Neural progenitor cell (in vitro differentiated cells): ENCODE measurements at regions not wholly inside any gene's neighbourhood (a gene's known extent, or its start where the extent isn't known, plus 50 kb on each side); places are given as distances from the start of the nearest gene placed in this dataset.

Experiments
- DNase-seq: peaks from one replicate; pipeline ENCODE4 v3.0.0-alpha.2; 2016; ENCODE audit warnings: low spot score
- H2AFZ ChIP-seq: fragments of 200-600 bp; sonication (generic); replicated peaks from 2 replicates; pipeline ENCODE4 v1.6.1; 2016; ENCODE audit warnings: antibody characterized with exemption
- H3F3A ChIP-seq: fragments of 200-600 bp; sonication (generic); 2 replicates; pipeline ENCODE4 v1.6.1; 2016; ENCODE audit warnings: antibody characterized with exemption, low read depth
- H3K27ac ChIP-seq: fragments of 200-600 bp; sonication (generic); 2 replicates; pipeline ENCODE4 v1.5.1; 2016; ENCODE audit warnings: mild to moderate bottlenecking
- H3K27me3 ChIP-seq: fragments of 200-600 bp; sonication (generic); 2 replicates; pipeline ENCODE4 v1.6.1; 2016; ENCODE audit warnings: mild to moderate bottlenecking, moderate library complexity
- H3K36me3 ChIP-seq: fragments of 200-600 bp; sonication (generic); 2 replicates; pipeline ENCODE4 v1.5.1; 2016
- H3K4me1 ChIP-seq: fragments of 200-600 bp; sonication (generic); 2 replicates; pipeline ENCODE4 v1.6.1; 2016; ENCODE audit warnings: mixed run types
- H3K4me2 ChIP-seq: fragments of 200-600 bp; sonication (generic); 2 replicates; pipeline ENCODE4 v1.6.1; 2016
- H3K4me3 ChIP-seq: fragments of 200-600 bp; sonication (generic); 2 replicates; pipeline ENCODE4 v1.5.1; 2016
- H3K79me2 ChIP-seq: fragments of 200-600 bp; sonication (generic); 2 replicates; pipeline ENCODE4 v1.6.1; 2016; ENCODE audit warnings: low read depth
- H3K9ac ChIP-seq: fragments of 200-600 bp; sonication (generic); 2 replicates; pipeline ENCODE4 v1.6.1; 2016
- H3K9me3 ChIP-seq: fragments of 200-600 bp; sonication (generic); 2 replicates; pipeline ENCODE4 v1.5.1; 2016; ENCODE audit warnings: low read depth
- H4K20me1 ChIP-seq: fragments of 200-600 bp; sonication (generic); 2 replicates; pipeline ENCODE4 v1.6.1; 2016; ENCODE audit warnings: low read depth
- H3K27ac Mint-ChIP-seq: 3 replicates; pipeline ENCODE4 v1.8.0; 2021; ENCODE audit warnings: mixed read lengths
- H3K27me3 Mint-ChIP-seq: 2 replicates; pipeline ENCODE4 v1.8.0; 2022; ENCODE audit warnings: low read depth, mild to moderate bottlenecking, inconsistent platforms, moderate library complexity, mixed read lengths; ENCODE audit not compliant: insufficient read depth
- H3K36me3 Mint-ChIP-seq: 3 replicates; pipeline ENCODE4 v1.8.0; 2021; ENCODE audit warnings: mixed read lengths
- H3K4me1 Mint-ChIP-seq: 3 replicates; pipeline ENCODE4 v1.8.0; 2021; ENCODE audit warnings: mixed read lengths
- H3K4me3 Mint-ChIP-seq: 3 replicates; pipeline ENCODE4 v1.8.0; 2021; ENCODE audit warnings: mild to moderate bottlenecking, moderate library complexity, mixed read lengths
- H3K9me3 Mint-ChIP-seq: 3 replicates; pipeline ENCODE4 v1.8.0; 2020; ENCODE audit warnings: mixed read lengths
- EZH2 ChIP-seq: fragments of 200-600 bp; sonication (generic); IDR thresholded peaks from 2 replicates; pipeline ENCODE4 v1.6.1; 2017; ENCODE audit warnings: antibody characterized with exemption, mild to moderate bottlenecking, moderate library complexity
- EZH2phosphoT487 ChIP-seq: fragments of 200-600 bp; sonication (generic); IDR thresholded peaks from 2 replicates; pipeline ENCODE4 v1.6.1; 2017; ENCODE audit warnings: antibody characterized with exemption
- TF ChIP-seq, protein P1 (sequence below): fragments of 200-600 bp; sonication (generic); IDR thresholded peaks from 2 replicates; pipeline ENCODE4 v1.5.1; 2017; ENCODE audit warnings: antibody characterized with exemption, mild to moderate bottlenecking

GRCh38 chr17:34493917-34494316, 85.5 kb upstream of the TMEM132E start:
- H3K27me3 ChIP-seq: peaks cover 56% of the 10 kb centered on the region
- H3K79me2 ChIP-seq: no peaks in the 10 kb centered on the region
- TF ChIP-seq EZH2phosphoT487 (no peak), EZH2 (no peak)
- TF ChIP-seq, protein P1, sequence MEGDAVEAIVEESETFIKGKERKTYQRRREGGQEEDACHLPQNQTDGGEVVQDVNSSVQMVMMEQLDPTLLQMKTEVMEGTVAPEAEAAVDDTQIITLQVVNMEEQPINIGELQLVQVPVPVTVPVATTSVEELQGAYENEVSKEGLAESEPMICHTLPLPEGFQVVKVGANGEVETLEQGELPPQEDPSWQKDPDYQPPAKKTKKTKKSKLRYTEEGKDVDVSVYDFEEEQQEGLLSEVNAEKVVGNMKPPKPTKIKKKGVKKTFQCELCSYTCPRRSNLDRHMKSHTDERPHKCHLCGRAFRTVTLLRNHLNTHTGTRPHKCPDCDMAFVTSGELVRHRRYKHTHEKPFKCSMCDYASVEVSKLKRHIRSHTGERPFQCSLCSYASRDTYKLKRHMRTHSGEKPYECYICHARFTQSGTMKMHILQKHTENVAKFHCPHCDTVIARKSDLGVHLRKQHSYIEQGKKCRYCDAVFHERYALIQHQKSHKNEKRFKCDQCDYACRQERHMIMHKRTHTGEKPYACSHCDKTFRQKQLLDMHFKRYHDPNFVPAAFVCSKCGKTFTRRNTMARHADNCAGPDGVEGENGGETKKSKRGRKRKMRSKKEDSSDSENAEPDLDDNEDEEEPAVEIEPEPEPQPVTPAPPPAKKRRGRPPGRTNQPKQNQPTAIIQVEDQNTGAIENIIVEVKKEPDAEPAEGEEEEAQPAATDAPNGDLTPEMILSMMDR: no peak
- H3K4me3 ChIP-seq: no peak overlapping the region
- Mint-ChIP-seq H3K27me3 (peaks cover 23% of the 10 kb centered on the region), H3K27ac (no peak overlapping the region), H3K9me3 (no peaks in the 10 kb centered on the region), H3K4me3 (no peak overlapping the region), H3K4me1 (no peaks in the 10 kb centered on the region), H3K36me3 (no peaks in the 10 kb centered on the region)
- H3F3A ChIP-seq: no peaks in the 10 kb centered on the region
- H3K4me2 ChIP-seq: no peak overlapping the region
- H3K9me3 ChIP-seq: no peaks in the 10 kb centered on the region
- H2AFZ ChIP-seq: no peak overlapping the region
- H3K4me1 ChIP-seq: no peaks in the 10 kb centered on the region
- H4K20me1 ChIP-seq: peaks cover 4% of the 10 kb centered on the region
- no peak overlapping the region for H3K9ac ChIP-seq
- DNase-seq: no peak
- H3K27ac ChIP-seq: no peak overlapping the region
- H3K36me3 ChIP-seq: no peaks in the 10 kb centered on the region

DNA sequence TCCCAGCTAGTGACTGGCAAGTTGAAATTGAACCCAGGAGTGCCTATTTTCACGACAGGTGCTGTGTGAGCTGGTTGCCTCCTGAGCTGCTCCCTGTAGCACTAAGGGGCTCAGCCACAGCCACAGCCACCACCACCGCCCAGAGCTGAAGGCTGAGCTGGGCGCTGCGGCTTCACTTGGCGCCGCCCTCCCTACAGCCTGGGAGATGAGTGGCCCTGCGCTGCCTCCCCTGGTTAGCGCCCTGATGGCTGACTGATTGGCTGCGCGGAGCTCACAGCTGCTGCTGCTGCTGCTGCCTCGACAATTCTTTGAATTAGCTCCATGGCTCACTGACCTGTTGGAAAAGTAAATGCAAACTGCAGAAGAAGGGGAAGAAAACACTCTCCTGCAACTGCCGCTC, 91.8 kb upstream of the TMEM132E start:
- no peaks in the 10 kb centered on the region for H3K36me3 Mint-ChIP-seq
- H3K27me3 ChIP-seq: peaks cover 58% of the 10 kb centered on the region
- H3F3A ChIP-seq: no peaks in the 10 kb centered on the region
- H3K4me3 ChIP-seq: no peak overlapping the region
- peaks cover under 1% of the 10 kb centered on the region for H3K4me1 Mint-ChIP-seq
- H3K27me3 Mint-ChIP-seq: peaks cover 17% of the 10 kb centered on the region
- H3K9me3 Mint-ChIP-seq: no peaks in the 10 kb centered on the region
- no peak overlapping the region for H2AFZ ChIP-seq
- H3K27ac ChIP-seq: no peak overlapping the region
- peak; percentile 61 for DNase-seq
- no peaks in the 10 kb centered on the region for H4K20me1 ChIP-seq
- no peak overlapping the region for H3K4me3 Mint-ChIP-seq
- H3K4me2 ChIP-seq: no peak overlapping the region
- H3K36me3 ChIP-seq: no peaks in the 10 kb centered on the region
- H3K27ac Mint-ChIP-seq: peak overlapping the region; percentile 33
- no peaks in the 10 kb centered on the region for H3K79me2 ChIP-seq
- TF ChIP-seq EZH2: no peak
- TF ChIP-seq, protein P1: no peak
- no peak for TF ChIP-seq EZH2phosphoT487
- H3K9ac ChIP-seq: no peak overlapping the region
- H3K4me1 ChIP-seq: no peaks in the 10 kb centered on the region
- H3K9me3 ChIP-seq: no peaks in the 10 kb centered on the region

GRCh38 chr17:34486761-34487160, 92.6 kb upstream of the TMEM132E start:
- no peak overlapping the region for H3K4me3 Mint-ChIP-seq
- Histone ChIP-seq H3K4me3 (no peak overlapping the region), H4K20me1 (no peaks in the 10 kb centered on the region), H3K36me3 (no peaks in the 10 kb centered on the region), H3K27ac (no peak overlapping the region), H3K79me2 (no peaks in the 10 kb centered on the region), H3F3A (no peaks in the 10 kb centered on the region), H3K4me2 (no peak overlapping the region), H3K9me3 (no peaks in the 10 kb centered on the region), H3K27me3 (peaks cover 49% of the 10 kb centered on the region), H3K9ac (no peak overlapping the region), H2AFZ (no peak overlapping the region), H3K4me1 (no peaks in the 10 kb centered on the region)
- H3K36me3 Mint-ChIP-seq: no peaks in the 10 kb centered on the region
- TF ChIP-seq EZH2phosphoT487 (no peak), EZH2 (no peak)
- TF ChIP-seq, protein P1: no peak
- DNase-seq: no peak
- H3K4me1 Mint-ChIP-seq: peaks cover 3% of the 10 kb centered on the region
- H3K9me3 Mint-ChIP-seq: no peaks in the 10 kb centered on the region
- no peak overlapping the region for H3K27ac Mint-ChIP-seq
- H3K27me3 Mint-ChIP-seq: peaks cover 15% of the 10 kb centered on the region
